GM18517 (cell line): ENCODE measurements at regions not wholly inside any gene's neighbourhood (a gene's known extent, or its start where the extent isn't known, plus 50 kb on each side); places are given as distances from the start of the nearest gene placed in this dataset.

ENCODE experiments used
- ATAC-seq: cut with Tn5 transposase; IDR thresholded peaks from one replicate; pipeline ENCODE4 v1.9.1; 2021; ENCODE audit warnings: mild to moderate bottlenecking, moderate library complexity; ENCODE audit not compliant: unreplicated experiment

- no peak for ATAC-seq
Measured at GRCh38 chr2:45337481-45337880, 273.6 kb downstream of the SRBD1 start.

GRCh38 chr2:45334205-45334604 is 276.9 kb downstream of the SRBD1 start:
- ATAC-seq, result no peak

GRCh38 chr2:45332567-45332966 is 278.5 kb downstream of the SRBD1 start:
- ATAC-seq, result no peak

GRCh38 chr2:45332094-45332493 is 279.0 kb downstream of the SRBD1 start:
- ATAC-seq, result no peak

GRCh38 chr2:45331410-45331786 is 279.7 kb downstream of the SRBD1 start:
- no peak for ATAC-seq

GRCh38 chr2:45330637-45331409 is 280.2 kb downstream of the SRBD1 start:
- no peak for ATAC-seq

- ATAC-seq, result no peak
Measured at GRCh38 chr2:45330108-45330507, 281.0 kb downstream of the SRBD1 start.

- no peak for ATAC-seq
Measured at GRCh38 chr2:45329045-45329677, 281.9 kb downstream of the SRBD1 start.

- ATAC-seq, result no peak
Measured at GRCh38 chr2:45328264-45328870, 282.7 kb downstream of the SRBD1 start.

GRCh38 chr2:45323344-45323743 is 287.7 kb downstream of the SRBD1 start:
- no peak for ATAC-seq

GRCh38 chr2:45320956-45321355 is 290.1 kb downstream of the SRBD1 start:
- ATAC-seq, result no peak

GRCh38 chr2:45319683-45320455 is 291.2 kb downstream of the SRBD1 start:
- no peak for ATAC-seq

GRCh38 chr2:45318686-45319085 is 292.4 kb downstream of the SRBD1 start:
- ATAC-seq, result no peak

GRCh38 chr2:45316576-45317338 is 294.3 kb downstream of the SRBD1 start:
- no peak for ATAC-seq

GRCh38 chr2:45315861-45316260 is 295.2 kb downstream of the SRBD1 start:
- ATAC-seq, result no peak

GRCh38 chr2:45312275-45312674 is 298.8 kb downstream of the SRBD1 start:
- no peak for ATAC-seq

- no peak for ATAC-seq
Measured at GRCh38 chr2:45311559-45311958, 299.5 kb downstream of the SRBD1 start.

GRCh38 chr2:45307147-45307546 is 297.9 kb upstream of the SIX2 start:
- ATAC-seq, result no peak

GRCh38 chr2:45305599-45305998 is 296.3 kb upstream of the SIX2 start:
- ATAC-seq, result no peak

GRCh38 chr2:45303417-45304202 is 294.4 kb upstream of the SIX2 start:
- ATAC-seq, result no peak
